Fibroblast of lung (primary cell): ENCODE measurements at regions not wholly inside any gene's neighbourhood (a gene's known extent, or its start where the extent isn't known, plus 50 kb on each side); places are given as distances from the start of the nearest gene placed in this dataset.
A peak's percentile ranks its signal among the peaks of the same experiment; 100 is the strongest.

Experiments used
- DNase-seq, 2 donors: peaks; one replicate each; pipeline versions ENCODE4 v3.0.0 to v3.0.0-alpha.2; 2010; ENCODE audit warnings: low read depth in 2 of 2
- H2AFZ ChIP-seq: 2 replicates; pipeline ENCODE4 v1.5.1; 2012; ENCODE audit warnings: low read length, control low read depth, inconsistent platforms
- H3K27ac ChIP-seq: 2 replicates; pipeline ENCODE4 v1.5.1; 2011; ENCODE audit warnings: low read length, control low read depth; ENCODE audit not compliant: insufficient read depth
- H3K27me3 ChIP-seq: 2 replicates; pipeline ENCODE4 v1.5.1; 2011; ENCODE audit warnings: mild to moderate bottlenecking, low read length; ENCODE audit not compliant: control insufficient read depth, insufficient read depth
- H3K36me3 ChIP-seq: 2 replicates; pipeline ENCODE4 v1.5.1; 2011; ENCODE audit warnings: low read length; ENCODE audit not compliant: control insufficient read depth, insufficient read depth
- H3K4me1 ChIP-seq: 2 replicates; pipeline ENCODE4 v1.5.1; 2011; ENCODE audit warnings: low read length; ENCODE audit not compliant: control insufficient read depth, insufficient read depth; ENCODE audit errors: extremely low read depth
- H3K4me2 ChIP-seq: 2 replicates; pipeline ENCODE4 v1.5.1; 2011; ENCODE audit warnings: low read length, control low read depth; ENCODE audit not compliant: insufficient read depth; ENCODE audit errors: extremely low read depth
- H3K4me3 ChIP-seq, 4 experiments: fragments of 200-600 bp in 1 of 4; sonication (generic) in 1 of 4; replicated peaks in 1 of 4; 2 replicates each; pipeline ENCODE4 v1.5.1; 2011 to 2016; ENCODE audit warnings: low read length in 4 of 4, low read depth in 3 of 4, mild to moderate bottlenecking in 3 of 4, control low read depth in 2 of 4, inconsistent platforms in 1 of 4, mixed read lengths in 1 of 4; ENCODE audit not compliant: insufficient read depth in 1 of 4; ENCODE audit errors: control extremely low read depth in 1 of 4
- H3K79me2 ChIP-seq: 2 replicates; pipeline ENCODE4 v1.5.1; 2012; ENCODE audit warnings: mild to moderate bottlenecking, low read length, inconsistent platforms; ENCODE audit not compliant: control insufficient read depth, insufficient read depth
- H3K9ac ChIP-seq: 2 replicates; pipeline ENCODE4 v1.5.1; 2011; ENCODE audit warnings: mild to moderate bottlenecking, low read length, control low read depth; ENCODE audit not compliant: insufficient read depth
- H3K9me3 ChIP-seq: 2 replicates; pipeline ENCODE4 v1.5.1; 2012; ENCODE audit warnings: low read depth, low read length; ENCODE audit not compliant: control insufficient read depth, insufficient read depth
- H4K20me1 ChIP-seq: 2 replicates; pipeline ENCODE4 v1.5.1; 2011; ENCODE audit warnings: low read length; ENCODE audit not compliant: control insufficient read depth, insufficient read depth; ENCODE audit errors: extremely low read depth
- CTCF ChIP-seq, 2 donors: IDR thresholded peaks in 1 of 2; conservative IDR thresholded peaks in 1 of 2; 1 replicate in 1 of 2; 2 replicates in 1 of 2; pipeline ENCODE4 v1.5.1; 2011 to 2012; ENCODE audit warnings: low read length in 2 of 2, control low read depth in 1 of 2, inconsistent platforms in 1 of 2, low read depth in 1 of 2, mild to moderate bottlenecking in 1 of 2
- EZH2 ChIP-seq: IDR thresholded peaks from 2 replicates; pipeline ENCODE4 v1.5.1; 2012; ENCODE audit warnings: low read length, control low read depth, mild to moderate bottlenecking; ENCODE audit errors: missing control alignments

GRCh38 chr11:90646266-90646665 lies 423.4 kb upstream of the CHORDC1 start:
- no peaks in the 10 kb centered on the region for H4K20me1 ChIP-seq
- TF ChIP-seq EZH2 (no peak), CTCF (conservative IDR thresholded peaks at IDR 0.05 in 1 of 2, IDR thresholded peaks at IDR 0.05 in 1 of 2; ENCODE audit: low read depth in 1 of 2, low read length in 2 of 2) (no peak)
- no peaks in the 10 kb centered on the region for H3K4me1 ChIP-seq
- H3K9me3 ChIP-seq: no peaks in the 10 kb centered on the region
- H3K27ac ChIP-seq: no peak overlapping the region
- no peak overlapping the region for H3K9ac ChIP-seq
- H2AFZ ChIP-seq: no peak overlapping the region
- no peaks in the 10 kb centered on the region for H3K27me3 ChIP-seq
- no peaks in the 10 kb centered on the region for H3K79me2 ChIP-seq
- no peak for DNase-seq
- no peak overlapping the region for H3K4me3 ChIP-seq
- no peak overlapping the region for H3K4me2 ChIP-seq
- no peaks in the 10 kb centered on the region for H3K36me3 ChIP-seq

DNA sequence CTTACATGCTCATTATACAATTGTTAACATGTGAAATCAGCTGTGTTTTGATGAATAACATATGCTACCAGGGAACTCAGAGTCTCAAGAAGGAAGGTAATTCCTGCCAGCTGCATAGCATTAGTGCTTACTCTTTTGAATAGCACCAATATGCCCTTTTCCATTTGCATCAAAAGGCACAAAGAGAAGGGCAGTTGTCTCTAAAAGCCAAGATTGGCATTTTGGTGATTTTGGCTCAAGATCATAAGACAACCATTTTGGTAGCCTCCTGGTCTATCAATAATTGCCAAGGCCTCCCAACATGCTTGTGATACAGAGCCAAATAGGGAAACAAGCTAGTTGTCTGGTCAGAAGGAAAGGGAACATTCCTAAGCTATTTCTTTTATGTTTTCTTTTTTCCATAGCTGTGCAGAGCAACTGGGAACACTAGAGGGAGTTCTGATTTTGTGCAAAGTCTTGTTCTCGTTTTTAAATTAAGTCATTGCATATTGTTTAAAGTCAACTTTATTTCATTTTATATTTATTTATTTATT lies 416.7 kb upstream of the CHORDC1 start:
- Histone ChIP-seq H3K4me1 (no peaks in the 10 kb centered on the region), H4K20me1 (no peaks in the 10 kb centered on the region), H3K27me3 (no peaks in the 10 kb centered on the region), H3K27ac (no peak overlapping the region), H3K36me3 (no peaks in the 10 kb centered on the region), H3K9me3 (no peaks in the 10 kb centered on the region), H2AFZ (no peak overlapping the region), H3K4me2 (no peak overlapping the region), H3K4me3 (no peak overlapping the region), H3K79me2 (no peaks in the 10 kb centered on the region), H3K9ac (no peak overlapping the region)
- peak in 1 of 2 donors; percentile 37 for DNase-seq
- TF ChIP-seq EZH2: no peak
- peak in 1 of 2 donors; percentile 57 for TF ChIP-seq CTCF (conservative IDR thresholded peaks at IDR 0.05 in 1 of 2, IDR thresholded peaks at IDR 0.05 in 1 of 2; ENCODE audit: low read depth in 1 of 2, low read length in 2 of 2)

DNA sequence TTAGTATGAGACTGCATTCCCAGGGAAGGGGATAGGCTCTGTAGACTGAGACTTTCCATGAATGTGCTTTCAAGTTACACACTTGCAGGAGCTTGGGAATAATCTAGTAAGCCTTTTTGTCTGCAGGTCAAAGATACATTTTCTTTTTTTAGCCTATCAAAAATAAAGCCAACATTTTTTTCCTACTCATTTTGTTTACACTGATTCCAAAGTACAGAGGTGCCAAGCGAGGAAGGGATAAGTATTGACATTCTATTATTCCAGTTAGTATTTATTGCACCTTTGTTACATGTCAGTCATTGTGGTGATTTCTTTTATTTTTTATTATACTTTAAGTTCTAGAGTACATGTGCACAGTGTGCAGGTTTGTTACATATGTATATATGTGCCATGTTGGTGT lies 413.0 kb upstream of the CHORDC1 start:
- no peak overlapping the region for H3K27ac ChIP-seq
- TF ChIP-seq CTCF (conservative IDR thresholded peaks at IDR 0.05 in 1 of 2, IDR thresholded peaks at IDR 0.05 in 1 of 2; ENCODE audit: low read depth in 1 of 2, low read length in 2 of 2): no peak
- TF ChIP-seq EZH2: no peak
- no peak overlapping the region for H2AFZ ChIP-seq
- H3K27me3 ChIP-seq: no peaks in the 10 kb centered on the region
- no peaks in the 10 kb centered on the region for H3K79me2 ChIP-seq
- H3K4me1 ChIP-seq: no peaks in the 10 kb centered on the region
- H3K36me3 ChIP-seq: no peaks in the 10 kb centered on the region
- H4K20me1 ChIP-seq: no peaks in the 10 kb centered on the region
- H3K9ac ChIP-seq: no peak overlapping the region
- no peaks in the 10 kb centered on the region for H3K9me3 ChIP-seq
- H3K4me2 ChIP-seq: no peak overlapping the region
- no peak for DNase-seq
- no peak overlapping the region for H3K4me3 ChIP-seq
